A549 (cell line): ENCODE measurements at regions not wholly inside any gene's neighbourhood (a gene's known extent, or its start where the extent isn't known, plus 50 kb on each side); places are given as distances from the start of the nearest gene placed in this dataset.

Experiments used
- ATAC-seq, 2 experiments: fragments of 200-7000 bp in 1 of 2; fragments of >200 bp in 1 of 2; cut with Nextera tagmentation in 1 of 2; cut with Tn5 transposase in 1 of 2; 3 replicates each; pipeline versions ENCODE4 v1.8.0 to v1.9.1; 2018 to 2020; ENCODE audit warnings: mild to moderate bottlenecking in 1 of 2, moderate library complexity in 1 of 2
- CTCF ChIA-PET: fragments of 300-600 bp; sonication (Branson Sonifier 250); formaldehyde crosslinking; extraction: SDS; loops from one replicate; lab custom pipeline; 2021; ENCODE audit warnings: antibody characterized with exemption, inconsistent platforms; lab: Yijun Ruan, JAX
- POLR2A ChIA-PET: fragments of 350-600 bp; formaldehyde crosslinking; extraction: SDS; loops from one replicate; lab custom pipeline; 2021; ENCODE audit warnings: antibody characterized with exemption, inconsistent platforms; lab: Yijun Ruan, JAX
- DNase-seq, 2 experiments: peaks; one replicate each; pipeline versions ENCODE4 v3.0.0 to v3.0.0-alpha.2; 2011 to 2016; ENCODE audit warnings: low read depth in 1 of 2, low spot score in 1 of 2
- FAIRE-seq: peaks from 2 replicates; lab custom pipeline; 2011; peaks lifted over from hg19 to GRCh38; lab: Jason Lieb, UNC
- H3K27ac ChIP-seq, 2 experiments: fragments of >200 bp; sonication (Bioruptor Twin); formaldehyde crosslinking; 3 replicates each; pipeline ENCODE4 v1.5.1; 2016 to 2017
- H3K4me1 ChIP-seq: fragments of >200 bp; sonication (Bioruptor Twin); formaldehyde crosslinking; 3 replicates; pipeline ENCODE4 v1.6.1; 2016
- H3K4me2 ChIP-seq: fragments of >200 bp; sonication (Bioruptor Twin); formaldehyde crosslinking; 3 replicates; pipeline ENCODE4 v1.6.1; 2016
- H3K4me3 ChIP-seq: fragments of >200 bp; sonication (Bioruptor Twin); formaldehyde crosslinking; 3 replicates; pipeline ENCODE4 v1.5.1; 2016
- H3K9me3 ChIP-seq: fragments of >200 bp; sonication (Bioruptor Twin); formaldehyde crosslinking; 3 replicates; pipeline ENCODE4 v1.6.1; 2016
- ATOH8 ChIP-seq: fragments of 250-450 bp; sonication (Bioruptor Pico); IDR thresholded peaks from 2 replicates; pipeline ENCODE4 v1.5.0; 2020; ENCODE audit warnings: low read depth, mild to moderate bottlenecking, moderate library complexity
- CEBPB ChIP-seq, 2 experiments: fragments of >200 bp in 1 of 2; sonication (Bioruptor Twin) in 1 of 2; formaldehyde crosslinking in 1 of 2; IDR thresholded peaks; 2 replicates each; pipeline ENCODE4 v1.6.1; 2012 to 2016
- CHD4 ChIP-seq: fragments of 200-600 bp; sonication (generic); IDR thresholded peaks from 2 replicates; pipeline ENCODE4 v1.6.1; 2016; ENCODE audit warnings: antibody characterized with exemption, mild to moderate bottlenecking, borderline replicate concordance
- EHF ChIP-seq: fragments of 250-450 bp; sonication (Bioruptor Pico); IDR thresholded peaks from 2 replicates; pipeline ENCODE4 v1.5.0; 2020; ENCODE audit warnings: mild to moderate bottlenecking
- ELK1 ChIP-seq: fragments of 150-350 bp; IDR thresholded peaks from 2 replicates; pipeline ENCODE4 v1.6.1; 2014; ENCODE audit warnings: low read depth, mild to moderate bottlenecking, low read length
- EP300 ChIP-seq, 2 experiments: fragments of >200 bp; sonication (Bioruptor Twin); formaldehyde crosslinking; IDR thresholded peaks; 2 replicates in 1 of 2; 3 replicates in 1 of 2; pipeline ENCODE4 v1.6.1; 2016 to 2017
- FOXS1 ChIP-seq: fragments of 250-450 bp; sonication (Bioruptor Pico); IDR thresholded peaks from 2 replicates; pipeline ENCODE4 v1.5.0; 2020; ENCODE audit warnings: mild to moderate bottlenecking, moderate library complexity
- HOXB13 ChIP-seq: fragments of 250-450 bp; sonication (Bioruptor Pico); IDR thresholded peaks from 2 replicates; pipeline ENCODE4 v1.5.0; 2020; ENCODE audit warnings: low read depth, mild to moderate bottlenecking, moderate library complexity
- HOXB5 ChIP-seq: fragments of 250-450 bp; sonication (Bioruptor Pico); IDR thresholded peaks from 2 replicates; pipeline ENCODE4 v1.5.0; 2020; ENCODE audit warnings: mild to moderate bottlenecking, moderate library complexity
- KDM5A ChIP-seq: fragments of 200-600 bp; sonication (generic); IDR thresholded peaks from 2 replicates; pipeline ENCODE4 v1.6.1; 2016; ENCODE audit warnings: antibody characterized with exemption, mild to moderate bottlenecking
- MYC ChIP-seq: IDR thresholded peaks from 2 replicates; pipeline ENCODE4 v1.6.1; 2012; ENCODE audit warnings: mild to moderate bottlenecking, inconsistent platforms, low read length, improper control_type of control experiment, borderline replicate concordance
- RAD21 ChIP-seq, 2 experiments: fragments of >200 bp in 1 of 2; sonication (Bioruptor Twin) in 1 of 2; formaldehyde crosslinking in 1 of 2; IDR thresholded peaks in 1 of 2; conservative IDR thresholded peaks in 1 of 2; 2 replicates in 1 of 2; 3 replicates in 1 of 2; pipeline ENCODE4 v1.6.1; 2012 to 2018; ENCODE audit warnings: inconsistent platforms in 1 of 2
- RFX5 ChIP-seq: fragments of 450-650 bp; IDR thresholded peaks from 2 replicates; pipeline ENCODE4 v1.7.1; 2014; ENCODE audit warnings: antibody characterized with exemption, mild to moderate bottlenecking, moderate library complexity
- RNF2 ChIP-seq: fragments of 200-600 bp; sonication (generic); IDR thresholded peaks from 2 replicates; pipeline ENCODE4 v1.6.1; 2016; ENCODE audit warnings: low read depth, mild to moderate bottlenecking, antibody characterized with exemption, moderate library complexity, borderline replicate concordance
- TFCP2L1 ChIP-seq: fragments of 250-450 bp; sonication (Bioruptor Pico); IDR thresholded peaks from 2 replicates; pipeline ENCODE4 v1.5.0; 2021; ENCODE audit warnings: mild to moderate bottlenecking
- TP53 ChIP-seq: fragments of 250-450 bp; sonication (Bioruptor Pico); IDR thresholded peaks from 2 replicates; pipeline ENCODE4 v1.5.0; 2021; ENCODE audit warnings: mild to moderate bottlenecking, moderate library complexity
- USF2 ChIP-seq: fragments of 450-650 bp; IDR thresholded peaks from 2 replicates; pipeline ENCODE4 v1.6.1; 2014; ENCODE audit warnings: antibody characterized with exemption
- WGBS: methylation state at CpG from one replicate; pipeline ENCODE4 v1.1.6; 2017; ENCODE audit errors: missing lambda C conversion rate; 5-methylcytosine and 5-hydroxymethylcytosine counted together
- TF ChIP-seq, protein P1 (sequence below): fragments of >200 bp; sonication (Bioruptor Twin); formaldehyde crosslinking; IDR thresholded peaks from 3 replicates; pipeline ENCODE4 v1.5.1; 2016
- TF ChIP-seq, protein P2 (sequence below): IDR thresholded peaks from 2 replicates; pipeline ENCODE4 v1.6.1; 2012

- ChIA-PET POLR2A (no interaction called here), CTCF (interaction anchor here (0.8 to 1.8 kb wide), 2 partner anchors 15 to 22 kb away, joined by 3 read pairs; no protein-coding TSS in a partner anchor)
- FAIRE-seq: peak; percentile 46
These were observed 450.8 kb downstream of the EIPR1 start for GRCh38 chr2:2926858-2927175.

DNA sequence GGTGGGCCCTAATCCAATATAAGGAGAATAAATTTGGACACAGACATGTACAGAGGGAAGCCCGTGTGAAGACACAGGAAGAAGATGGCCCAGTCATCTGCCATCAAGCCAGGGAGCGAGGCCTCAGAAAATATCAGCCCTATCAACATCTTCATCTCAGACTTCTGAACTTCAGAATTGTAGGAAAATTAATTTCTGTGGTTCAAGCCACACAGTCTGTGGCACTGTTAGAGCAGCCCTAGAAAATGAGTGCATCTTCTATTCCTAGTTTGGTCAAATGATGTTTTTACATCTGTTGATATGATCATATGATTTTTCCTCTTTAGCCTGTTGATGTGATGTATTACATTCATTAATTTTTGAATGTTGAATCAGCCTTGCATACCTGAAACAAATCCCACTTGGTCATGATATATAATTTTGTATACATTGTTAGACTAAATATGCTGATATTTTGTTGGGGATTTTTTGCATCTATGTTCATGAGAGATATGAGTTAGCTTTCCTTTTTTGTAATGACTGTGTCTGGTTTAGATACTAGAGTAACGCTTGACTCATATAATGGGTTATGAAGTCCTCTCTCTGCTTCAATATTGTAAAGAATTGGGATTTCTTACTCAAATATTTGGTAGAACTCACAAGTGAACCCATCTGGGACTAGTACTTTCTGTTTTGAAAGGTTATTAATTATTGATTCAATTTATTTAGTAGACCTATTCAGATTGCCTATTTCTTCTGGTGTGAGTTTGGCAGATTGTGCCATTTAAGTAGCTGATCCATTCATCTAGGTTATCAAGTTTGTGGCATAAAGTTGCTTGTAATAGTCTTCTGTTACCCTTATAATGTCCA lies 451.4 kb downstream of the EIPR1 start:
- DNase-seq (no peak), FAIRE-seq (no peak)
- 4% methylated on average over 3 of the region's 3 CpGs for WGBS
- ChIA-PET POLR2A (no interaction called here), CTCF (interaction anchor here (1.8 kb wide), 1 partner anchor 22 kb away, joined by 3 read pairs; no protein-coding TSS in a partner anchor)
- Histone ChIP-seq H3K9me3 (no peaks in the 10 kb centered on the region), H3K27ac (no peak overlapping the region), H3K4me2 (no peak overlapping the region)
- TF ChIP-seq HOXB5 (CRISPR knock-in tag) (no peak), KDM5A (no peak), FOXS1 (no peak), ATOH8 (CRISPR knock-in tag) (no peak), USF2 (no peak), RAD21 (conservative IDR thresholded peaks at IDR 0.05 in 1 of 2, IDR thresholded peaks at IDR 0.05 in 1 of 2) (no peak)
- TF ChIP-seq, all 56 proteins: peak for 0
- H3K4me3 ChIP-seq: no peak overlapping the region
- no peak for ATAC-seq
- H3K4me1 ChIP-seq: no peaks in the 10 kb centered on the region

More at GRCh38 chr2:2926858-2927175, 450.8 kb downstream of the EIPR1 start:
- TF ChIP-seq EHF (CRISPR knock-in tag) (no peak), ELK1 (no peak), RFX5 (no peak), TFCP2L1 (CRISPR knock-in tag) (no peak), CEBPB (IDR thresholded peaks at IDR 0.05) (no peak), EP300 (IDR thresholded peaks at IDR 0.05) (no peak), TP53 (CRISPR knock-in tag) (no peak), RNF2 (no peak), CHD4 (no peak), HOXB13 (CRISPR knock-in tag) (no peak), MYC (no peak)
- TF ChIP-seq, protein P1, sequence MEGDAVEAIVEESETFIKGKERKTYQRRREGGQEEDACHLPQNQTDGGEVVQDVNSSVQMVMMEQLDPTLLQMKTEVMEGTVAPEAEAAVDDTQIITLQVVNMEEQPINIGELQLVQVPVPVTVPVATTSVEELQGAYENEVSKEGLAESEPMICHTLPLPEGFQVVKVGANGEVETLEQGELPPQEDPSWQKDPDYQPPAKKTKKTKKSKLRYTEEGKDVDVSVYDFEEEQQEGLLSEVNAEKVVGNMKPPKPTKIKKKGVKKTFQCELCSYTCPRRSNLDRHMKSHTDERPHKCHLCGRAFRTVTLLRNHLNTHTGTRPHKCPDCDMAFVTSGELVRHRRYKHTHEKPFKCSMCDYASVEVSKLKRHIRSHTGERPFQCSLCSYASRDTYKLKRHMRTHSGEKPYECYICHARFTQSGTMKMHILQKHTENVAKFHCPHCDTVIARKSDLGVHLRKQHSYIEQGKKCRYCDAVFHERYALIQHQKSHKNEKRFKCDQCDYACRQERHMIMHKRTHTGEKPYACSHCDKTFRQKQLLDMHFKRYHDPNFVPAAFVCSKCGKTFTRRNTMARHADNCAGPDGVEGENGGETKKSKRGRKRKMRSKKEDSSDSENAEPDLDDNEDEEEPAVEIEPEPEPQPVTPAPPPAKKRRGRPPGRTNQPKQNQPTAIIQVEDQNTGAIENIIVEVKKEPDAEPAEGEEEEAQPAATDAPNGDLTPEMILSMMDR: no peak
- TF ChIP-seq, protein P2, sequence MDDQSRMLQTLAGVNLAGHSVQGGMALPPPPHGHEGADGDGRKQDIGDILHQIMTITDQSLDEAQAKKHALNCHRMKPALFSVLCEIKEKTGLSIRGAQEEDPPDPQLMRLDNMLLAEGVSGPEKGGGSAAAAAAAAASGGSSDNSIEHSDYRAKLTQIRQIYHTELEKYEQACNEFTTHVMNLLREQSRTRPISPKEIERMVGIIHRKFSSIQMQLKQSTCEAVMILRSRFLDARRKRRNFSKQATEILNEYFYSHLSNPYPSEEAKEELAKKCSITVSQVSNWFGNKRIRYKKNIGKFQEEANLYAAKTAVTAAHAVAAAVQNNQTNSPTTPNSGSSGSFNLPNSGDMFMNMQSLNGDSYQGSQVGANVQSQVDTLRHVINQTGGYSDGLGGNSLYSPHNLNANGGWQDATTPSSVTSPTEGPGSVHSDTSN: no peak
- no peak overlapping the region for H3K27ac ChIP-seq
- DNase-seq (no peak), ATAC-seq (no peak)
- H3K4me1 ChIP-seq: no peaks in the 10 kb centered on the region
- H3K9me3 ChIP-seq: no peaks in the 10 kb centered on the region
- no peak overlapping the region for H3K4me2 ChIP-seq
- H3K4me3 ChIP-seq: no peak overlapping the region
- 9% methylated on average over 4 of the region's 4 CpGs for WGBS
